ENCODE measurements at regions not wholly inside any gene's neighbourhood (a gene's known extent, or its start where the extent isn't known, plus 50 kb on each side); places are given as distances from the start of the nearest gene placed in this dataset.

GRCh38 chr16:85988306-85988705, 89.3 kb downstream of the IRF8 start:
- DNase-seq = no peak
- Histone ChIP-seq H3K36me3 (no peaks in the 10 kb centered on the region), H3K4me3 (no peak overlapping the region), H3K4me1 (peaks cover 17% of the 10 kb centered on the region), H3K9me3 (no peaks in the 10 kb centered on the region), H3K9ac (ENCODE audit: low read depth in 2 of 2, low read length in 2 of 2) (no peak overlapping the region), H3K27ac (no peak overlapping the region), H3K27me3 (no peaks in the 10 kb centered on the region)
- intact Hi-C loops (cut with DNase I) = loop anchor here (10.0 kb wide), 1 partner anchor 94 kb away; the partner anchor contains the start of gene IRF8
- no peak for TF ChIP-seq CTCF (IDR thresholded peaks at IDR 0.05)

DNA sequence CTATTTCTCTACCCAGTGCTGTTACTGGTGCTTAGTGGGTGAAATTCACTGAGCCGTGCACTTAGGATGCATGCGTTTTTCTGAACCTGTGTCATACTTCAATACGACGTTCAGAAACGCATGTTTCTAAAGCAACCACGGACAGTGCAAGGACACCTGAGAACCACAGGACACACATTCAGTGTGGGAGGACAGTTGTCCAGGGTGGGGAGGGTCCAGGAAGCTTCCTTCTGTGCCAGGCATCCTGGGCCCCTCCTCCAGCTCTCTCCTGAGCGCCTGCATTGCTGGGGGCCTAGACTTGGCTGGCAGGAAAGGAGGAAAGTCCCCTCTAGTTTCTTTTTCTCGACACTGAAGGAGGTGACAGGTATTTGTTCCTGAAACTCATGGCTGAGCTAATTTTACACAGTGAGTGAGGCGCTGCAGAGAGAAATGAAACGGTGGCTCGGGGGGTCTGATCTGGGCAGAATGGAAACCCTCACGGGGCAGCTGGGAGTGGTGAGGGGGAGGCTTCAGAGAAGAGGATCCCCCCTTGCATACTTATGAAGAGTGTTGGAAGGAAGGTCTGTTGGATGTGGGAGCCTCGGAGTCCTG, 89.9 kb downstream of the IRF8 start:
- Histone ChIP-seq H3K4me1 (peaks cover 17% of the 10 kb centered on the region), H3K9ac (ENCODE audit: low read depth in 2 of 2, low read length in 2 of 2) (no peak overlapping the region), H3K27ac (no peak overlapping the region), H3K4me3 (no peak overlapping the region), H3K27me3 (no peaks in the 10 kb centered on the region), H3K36me3 (no peaks in the 10 kb centered on the region), H3K9me3 (no peaks in the 10 kb centered on the region)
- DNase-seq = no peak
- intact Hi-C loops (cut with DNase I) = loop anchor here (10.0 kb wide), 1 partner anchor 94 kb away; the partner anchor contains the start of gene IRF8
- TF ChIP-seq CTCF (IDR thresholded peaks at IDR 0.05) = no peak

- Histone ChIP-seq H3K9ac (ENCODE audit: low read depth in 2 of 2, low read length in 2 of 2) (no peak overlapping the region), H3K36me3 (no peaks in the 10 kb centered on the region), H3K4me1 (peaks cover 17% of the 10 kb centered on the region), H3K27me3 (no peaks in the 10 kb centered on the region), H3K9me3 (no peaks in the 10 kb centered on the region), H3K27ac (no peak overlapping the region), H3K4me3 (no peak overlapping the region)
- no peak for TF ChIP-seq CTCF (IDR thresholded peaks at IDR 0.05)
- DNase-seq = no peak
- intact Hi-C loops (cut with DNase I) = loop anchor here (10.0 kb wide), 1 partner anchor 95 kb away; the partner anchor contains the start of gene IRF8
Measured at GRCh38 chr16:85989376-85989775, 90.4 kb downstream of the IRF8 start.

DNA sequence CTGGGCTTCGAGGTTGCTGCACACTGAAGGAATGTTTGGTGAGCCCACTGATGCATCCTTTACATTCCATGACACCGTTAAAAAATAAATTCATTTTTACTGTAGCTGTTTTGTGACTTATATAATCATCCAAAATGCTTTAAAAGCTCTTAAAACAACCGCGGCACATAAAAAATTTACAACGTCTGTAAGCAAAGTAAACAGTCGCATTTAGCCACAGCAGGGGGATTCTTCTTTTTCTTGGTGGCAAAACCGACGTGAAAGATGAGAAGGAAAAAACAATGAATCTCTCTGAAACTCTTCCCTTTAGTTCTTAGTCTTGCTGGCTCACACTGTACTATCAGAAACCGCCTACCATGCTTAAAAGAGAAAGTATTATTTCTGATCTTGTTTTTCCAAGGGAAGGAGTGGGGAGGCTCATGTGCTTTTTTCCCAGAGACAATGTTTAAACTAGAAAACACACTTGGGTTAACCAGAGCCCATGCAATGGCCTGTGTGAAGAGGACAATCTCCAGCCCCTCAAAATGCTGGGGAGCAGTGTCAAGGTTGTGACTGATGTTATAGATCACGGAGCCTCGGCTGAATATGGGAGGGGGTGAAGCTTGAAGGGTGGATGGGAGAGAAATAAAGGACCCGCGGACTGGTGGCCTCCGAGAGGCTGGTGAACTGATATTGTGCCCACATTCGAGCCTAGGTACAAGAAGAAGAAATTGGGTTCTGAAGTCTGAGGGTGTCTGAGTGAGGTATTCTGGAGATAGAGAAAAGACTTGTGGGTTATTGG, 91.1 kb downstream of the IRF8 start:
- Histone ChIP-seq H3K36me3 (no peaks in the 10 kb centered on the region), H3K4me1 (peaks cover 10% of the 10 kb centered on the region), H3K27me3 (no peaks in the 10 kb centered on the region), H3K9me3 (no peaks in the 10 kb centered on the region), H3K9ac (ENCODE audit: low read depth in 2 of 2, low read length in 2 of 2) (peak overlapping the region in 1 of 2 donors; percentile 18), H3K4me3 (no peak overlapping the region), H3K27ac (no peak overlapping the region)
- no peak for DNase-seq
- TF ChIP-seq CTCF (IDR thresholded peaks at IDR 0.05) = no peak
- intact Hi-C loops (cut with DNase I) = loop anchor here (10.0 kb wide), 1 partner anchor 95 kb away; the partner anchor contains the start of gene IRF8

DNA sequence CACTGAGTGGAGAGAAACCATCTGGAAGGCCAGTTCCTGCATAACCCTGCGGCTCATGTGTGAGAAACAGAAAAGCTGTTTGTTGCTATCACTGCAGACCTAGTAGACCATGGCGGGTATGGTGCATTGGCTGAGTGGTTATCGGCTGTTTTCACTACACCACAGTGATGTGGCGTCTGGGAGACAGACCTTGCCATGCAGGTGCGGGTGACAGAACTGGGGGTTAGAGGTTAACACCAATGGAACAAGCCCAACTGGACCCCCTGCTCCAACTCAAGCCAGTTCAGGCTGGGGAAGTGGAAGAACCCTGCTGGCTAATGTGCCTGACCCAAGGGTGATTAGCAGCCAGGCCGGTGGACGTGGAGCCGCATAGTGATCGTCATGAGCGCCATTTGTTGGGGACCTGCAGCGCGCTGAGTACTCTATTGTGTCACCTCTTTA, 91.9 kb downstream of the IRF8 start:
- intact Hi-C loops (cut with DNase I) = no loop called here
- Histone ChIP-seq H3K36me3 (no peaks in the 10 kb centered on the region), H3K27me3 (no peaks in the 10 kb centered on the region), H3K9ac (ENCODE audit: low read depth in 2 of 2, low read length in 2 of 2) (no peak overlapping the region), H3K4me1 (peaks cover 9% of the 10 kb centered on the region), H3K9me3 (no peaks in the 10 kb centered on the region), H3K4me3 (no peak overlapping the region), H3K27ac (no peak overlapping the region)
- no peak for DNase-seq
- TF ChIP-seq CTCF (IDR thresholded peaks at IDR 0.05) = no peak

Measured in colonic mucosa (tissue), 4 donors.